GM23248 (cell line): ENCODE measurements at regions not wholly inside any gene's neighbourhood (a gene's known extent, or its start where the extent isn't known, plus 50 kb on each side); places are given as distances from the start of the nearest gene placed in this dataset.

Experiments used
- EZH2 ChIP-seq: fragments of 200-600 bp; sonication (generic); IDR thresholded peaks from 2 replicates; pipeline ENCODE4 v1.6.1; 2018; ENCODE audit warnings: antibody characterized with exemption, mild to moderate bottlenecking; ENCODE audit not compliant: insufficient read depth, poor library complexity, severe bottlenecking
- EZH2phosphoT487 ChIP-seq: fragments of 200-600 bp; sonication (generic); IDR thresholded peaks from 2 replicates; pipeline ENCODE4 v1.6.1; 2018; ENCODE audit warnings: antibody characterized with exemption, moderate library complexity, mild to moderate bottlenecking, low read depth; ENCODE audit not compliant: insufficient read depth

DNA sequence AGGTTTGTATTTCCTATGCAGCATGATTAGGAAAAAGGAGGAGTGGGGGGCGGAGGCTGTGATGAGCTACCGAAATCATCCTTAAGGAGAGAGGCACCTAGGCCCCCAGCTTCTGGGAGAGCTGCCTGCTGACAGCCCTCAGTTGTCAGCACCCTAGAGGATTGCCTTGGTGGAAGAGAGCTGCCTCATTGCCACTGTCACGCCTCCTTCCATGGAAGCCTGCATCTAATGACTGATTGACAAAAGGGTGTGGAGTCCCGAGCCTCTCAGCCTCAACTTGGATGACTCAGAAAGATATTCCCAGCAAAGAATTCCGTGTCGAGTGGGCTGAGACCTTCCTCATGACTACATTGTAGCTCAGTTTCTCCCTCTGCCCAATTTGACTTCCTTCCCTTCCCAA, 320.4 kb upstream of the PROK2 start:
- TF ChIP-seq EZH2 (no peak), EZH2phosphoT487 (no peak)
